ENCODE measurements at regions not wholly inside any gene's neighbourhood (a gene's known extent, or its start where the extent isn't known, plus 50 kb on each side); places are given as distances from the start of the nearest gene placed in this dataset.
"Not testable (repeated sequence)": the region's sequence is repeated elsewhere in the genome, so short reads cannot be mapped to it uniquely, and the experiment has no call there.

GRCh38 chr5:163276466-163276865 is 160.9 kb upstream of the CCNG1 start:
- TF ChIP-seq CTCF (IDR thresholded peaks at IDR 0.05), result no peak
- Histone ChIP-seq H3K36me3 (ENCODE audit: control insufficient read depth, insufficient read depth, low read length) (no peaks in the 10 kb centered on the region), H3K4me1 (ENCODE audit: control insufficient read depth, insufficient read depth, low read length) (no peaks in the 10 kb centered on the region), H3K27ac (ENCODE audit: low read length) (no peak overlapping the region), H3K27me3 (ENCODE audit: control insufficient read depth, insufficient read depth, low read length) (no peaks in the 10 kb centered on the region), H3K4me3 (ENCODE audit: low read length) (no peak overlapping the region), H3K9me3 (ENCODE audit: control insufficient read depth, insufficient read depth, low read length) (no peaks in the 10 kb centered on the region)
- Mint-ChIP-seq H3K4me1 (no peaks in the 10 kb centered on the region), H3K4me3 (no peak overlapping the region), H3K27me3 (ENCODE audit: low read depth in 2 of 2) (no peaks in the 10 kb centered on the region), H3K36me3 (no peaks in the 10 kb centered on the region), H3K9me3 (peaks cover 6 to 12% of the 10 kb centered on the region in 2 donors), H3K27ac (no peak overlapping the region)
- DNase-seq (no peak), ATAC-seq (no peak)
- intact Hi-C loops (cut with micrococcal nuclease), result no loop called here
- 89% methylated on average over 3 of the region's 5 CpGs for WGBS (ENCODE audit: insufficient coverage)

- H3K27ac Mint-ChIP-seq; H3K4me3 ChIP-seq (ENCODE audit: low read length); H3K9me3 ChIP-seq (ENCODE audit: control insufficient read depth, insufficient read depth, low read length); H3K4me1 ChIP-seq (ENCODE audit: control insufficient read depth, insufficient read depth, low read length); H3K36me3 ChIP-seq (ENCODE audit: control insufficient read depth, insufficient read depth, low read length); DNase-seq; H3K4me3 Mint-ChIP-seq; H3K27ac ChIP-seq (ENCODE audit: low read length); H3K27me3 Mint-ChIP-seq (ENCODE audit: low read depth in 2 of 2); ATAC-seq; intact Hi-C loops (cut with micrococcal nuclease); H3K27me3 ChIP-seq (ENCODE audit: control insufficient read depth, insufficient read depth, low read length); H3K36me3 Mint-ChIP-seq; H3K4me1 Mint-ChIP-seq: not testable (repeated sequence)
- no CpG with 5 or more reads among the region's 3 CpGs for WGBS (ENCODE audit: insufficient coverage)
- H3K9me3 Mint-ChIP-seq, result peaks cover 3 to 11% of the 10 kb centered on the region in 2 donors
Observed at GRCh38 chr5:163280897-163281296, 156.5 kb upstream of the CCNG1 start.

- no peak for TF ChIP-seq CTCF (IDR thresholded peaks at IDR 0.05)
- Histone ChIP-seq H3K9me3 (ENCODE audit: control insufficient read depth, insufficient read depth, low read length) (no peaks in the 10 kb centered on the region), H3K36me3 (ENCODE audit: control insufficient read depth, insufficient read depth, low read length) (no peaks in the 10 kb centered on the region), H3K27ac (ENCODE audit: low read length) (no peak overlapping the region), H3K27me3 (ENCODE audit: control insufficient read depth, insufficient read depth, low read length) (no peaks in the 10 kb centered on the region), H3K4me1 (ENCODE audit: control insufficient read depth, insufficient read depth, low read length) (no peaks in the 10 kb centered on the region), H3K4me3 (ENCODE audit: low read length) (no peak overlapping the region)
- 100% methylated on average over 1 of the region's 1 CpG for WGBS (ENCODE audit: insufficient coverage)
- no peaks in the 10 kb centered on the region for H3K27me3 Mint-ChIP-seq (ENCODE audit: low read depth in 2 of 2)
- ATAC-seq, result no peak
- no peak overlapping the region for H3K4me3 Mint-ChIP-seq
- no peaks in the 10 kb centered on the region for H3K4me1 Mint-ChIP-seq
- no peak overlapping the region for H3K27ac Mint-ChIP-seq
- peaks cover 3 to 9% of the 10 kb centered on the region in 2 donors for H3K9me3 Mint-ChIP-seq
- intact Hi-C loops (cut with micrococcal nuclease), result no loop called here
- no peaks in the 10 kb centered on the region for H3K36me3 Mint-ChIP-seq
- no peak for DNase-seq
Observed at GRCh38 chr5:163281512-163281911, 155.9 kb upstream of the CCNG1 start.

GRCh38 chr5:163293836-163294235 is 143.6 kb upstream of the CCNG1 start:
- no peaks in the 10 kb centered on the region for H3K9me3 ChIP-seq (ENCODE audit: control insufficient read depth, insufficient read depth, low read length)

More at GRCh38 chr5:163293836-163294235, 143.6 kb upstream of the CCNG1 start:
- intact Hi-C loops (cut with micrococcal nuclease), result no loop called here
- H3K4me1 ChIP-seq (ENCODE audit: control insufficient read depth, insufficient read depth, low read length), result no peaks in the 10 kb centered on the region
- ATAC-seq (no peak), DNase-seq (no peak)
- no peak for TF ChIP-seq CTCF (IDR thresholded peaks at IDR 0.05)
- Mint-ChIP-seq H3K4me3 (no peak overlapping the region), H3K27me3 (ENCODE audit: low read depth in 2 of 2) (peaks cover 0 to 2% of the 10 kb centered on the region in 2 donors), H3K4me1 (no peaks in the 10 kb centered on the region), H3K36me3 (no peaks in the 10 kb centered on the region), H3K9me3 (peaks cover 2 to 3% of the 10 kb centered on the region in 2 donors), H3K27ac (no peak overlapping the region)
- H3K36me3 ChIP-seq (ENCODE audit: control insufficient read depth, insufficient read depth, low read length), result no peaks in the 10 kb centered on the region
- no CpG with 5 or more reads among the region's 1 CpG for WGBS (ENCODE audit: insufficient coverage)
- H3K4me3 ChIP-seq (ENCODE audit: low read length), result no peak overlapping the region
- H3K27me3 ChIP-seq (ENCODE audit: control insufficient read depth, insufficient read depth, low read length), result no peaks in the 10 kb centered on the region
- H3K27ac ChIP-seq (ENCODE audit: low read length), result no peak overlapping the region

Measured in natural killer cell (primary cell).